GM19324 (cell line): ENCODE measurements at regions not wholly inside any gene's neighbourhood (a gene's known extent, or its start where the extent isn't known, plus 50 kb on each side); places are given as distances from the start of the nearest gene placed in this dataset.

Experiments
- ATAC-seq: cut with Tn5 transposase; IDR thresholded peaks from one replicate; pipeline ENCODE4 v1.9.1; 2021; ENCODE audit warnings: mild to moderate bottlenecking, moderate library complexity; ENCODE audit not compliant: unreplicated experiment, low FRiP score

GRCh38 chr10:4004144-4004543, 219.1 kb upstream of the KLF6 start:
- no peak for ATAC-seq

- ATAC-seq = no peak
Observed at GRCh38 chr10:4003348-4003973, 218.5 kb upstream of the KLF6 start.

- no peak for ATAC-seq
Observed at GRCh38 chr10:4001811-4002210, 216.8 kb upstream of the KLF6 start.

GRCh38 chr10:3999642-4000041, 214.6 kb upstream of the KLF6 start:
- ATAC-seq = no peak

- ATAC-seq = no peak
Observed at GRCh38 chr10:3996697-3997096, 211.7 kb upstream of the KLF6 start.

GRCh38 chr10:3995302-3996210, 210.5 kb upstream of the KLF6 start:
- ATAC-seq = no peak

- no peak for ATAC-seq
Observed at GRCh38 chr10:3992382-3993178, 207.6 kb upstream of the KLF6 start.

- ATAC-seq = no peak
Observed at GRCh38 chr10:3990307-3990706, 205.3 kb upstream of the KLF6 start.

- ATAC-seq = no peak
Observed at GRCh38 chr10:3987143-3987974, 202.3 kb upstream of the KLF6 start.

- no peak for ATAC-seq
Observed at GRCh38 chr10:3986493-3987142, 201.6 kb upstream of the KLF6 start.

- no peak for ATAC-seq
Observed at GRCh38 chr10:3982746-3983442, 197.9 kb upstream of the KLF6 start.

- no peak for ATAC-seq
Observed at GRCh38 chr10:3981300-3981699, 196.3 kb upstream of the KLF6 start.

- ATAC-seq = no peak
Observed at GRCh38 chr10:3980660-3981059, 195.7 kb upstream of the KLF6 start.

- no peak for ATAC-seq
Observed at GRCh38 chr10:3980144-3980543, 195.1 kb upstream of the KLF6 start.

- no peak for ATAC-seq
Observed at GRCh38 chr10:3978761-3979160, 193.8 kb upstream of the KLF6 start.

GRCh38 chr10:3978174-3978573, 193.2 kb upstream of the KLF6 start:
- ATAC-seq = no peak

- ATAC-seq = no peak
Observed at GRCh38 chr10:3977761-3978160, 192.8 kb upstream of the KLF6 start.

GRCh38 chr10:3976718-3977117, 191.7 kb upstream of the KLF6 start:
- peak; percentile 54 for ATAC-seq

- no peak for ATAC-seq
Observed at GRCh38 chr10:3976171-3976570, 191.2 kb upstream of the KLF6 start.
